Stimulated activated memory B cell treated with anti-CD40 and anti-IgM and Interleukin-4, amounts not matched to agents 10 μg/mL and 1 μg/mL and 100 μg/mL, for 72 hours (primary cell): ENCODE measurements at regions not wholly inside any gene's neighbourhood (a gene's known extent, or its start where the extent isn't known, plus 50 kb on each side); places are given as distances from the start of the nearest gene placed in this dataset.

ENCODE experiments used
- ATAC-seq: fragments of 150-1000 bp; cut with Tn5 transposase; 2 replicates; pipeline ENCODE4 v1.10.0; 2021
- H3K27ac Mint-ChIP-seq: one replicate; pipeline ENCODE4 v1.8.0; 2022; ENCODE audit warnings: mild to moderate bottlenecking, mixed read lengths
- H3K27me3 Mint-ChIP-seq: one replicate; pipeline ENCODE4 v1.8.0; 2022; ENCODE audit warnings: mixed read lengths
- H3K36me3 Mint-ChIP-seq: one replicate; pipeline ENCODE4 v1.8.0; 2022; ENCODE audit warnings: mixed read lengths
- H3K4me1 Mint-ChIP-seq: one replicate; pipeline ENCODE4 v1.8.0; 2022; ENCODE audit warnings: mixed read lengths
- H3K4me3 Mint-ChIP-seq: one replicate; pipeline ENCODE4 v1.8.0; 2022; ENCODE audit warnings: mild to moderate bottlenecking, moderate library complexity, mixed read lengths
- H3K9me3 Mint-ChIP-seq: one replicate; pipeline ENCODE4 v1.8.0; 2022; ENCODE audit warnings: mixed read lengths

- ATAC-seq = peak; percentile 49
- peak overlapping the region; percentile 45 for H3K4me3 Mint-ChIP-seq
- no peaks in the 10 kb centered on the region for H3K9me3 Mint-ChIP-seq
- no peaks in the 10 kb centered on the region for H3K36me3 Mint-ChIP-seq
- peaks cover 24% of the 10 kb centered on the region for H3K4me1 Mint-ChIP-seq
- H3K27me3 Mint-ChIP-seq = no peaks in the 10 kb centered on the region
- H3K27ac Mint-ChIP-seq = peak overlapping the region; percentile 42
These were observed 62.2 kb upstream of the ADA2 start for GRCh38 chr22:17281440-17281841.

GRCh38 chr22:17281026-17281425 lies 61.8 kb upstream of the ADA2 start:
- H3K9me3 Mint-ChIP-seq = no peaks in the 10 kb centered on the region
- H3K27ac Mint-ChIP-seq = peak overlapping the region; percentile 42
- H3K4me1 Mint-ChIP-seq = peaks cover 24% of the 10 kb centered on the region
- peak overlapping the region; percentile 45 for H3K4me3 Mint-ChIP-seq
- no peaks in the 10 kb centered on the region for H3K27me3 Mint-ChIP-seq
- H3K36me3 Mint-ChIP-seq = no peaks in the 10 kb centered on the region
- ATAC-seq = no peak

GRCh38 chr22:17272511-17272991 lies 53.3 kb upstream of the ADA2 start:
- no peaks in the 10 kb centered on the region for H3K36me3 Mint-ChIP-seq
- no peaks in the 10 kb centered on the region for H3K9me3 Mint-ChIP-seq
- no peaks in the 10 kb centered on the region for H3K27me3 Mint-ChIP-seq
- no peak for ATAC-seq
- H3K27ac Mint-ChIP-seq = peak overlapping the region; percentile 66
- H3K4me1 Mint-ChIP-seq = peaks cover 32% of the 10 kb centered on the region
- no peak overlapping the region for H3K4me3 Mint-ChIP-seq

GRCh38 chr22:17271711-17272451 lies 52.6 kb upstream of the ADA2 start:
- Mint-ChIP-seq H3K36me3 (no peaks in the 10 kb centered on the region), H3K4me3 (no peak overlapping the region), H3K27me3 (no peaks in the 10 kb centered on the region), H3K9me3 (no peaks in the 10 kb centered on the region), H3K27ac (peak overlapping the region; percentile 66), H3K4me1 (peaks cover 32% of the 10 kb centered on the region)
- ATAC-seq = no peak

- no peaks in the 10 kb centered on the region for H3K36me3 Mint-ChIP-seq
- ATAC-seq = peak; percentile 35
- H3K27me3 Mint-ChIP-seq = no peaks in the 10 kb centered on the region
- no peaks in the 10 kb centered on the region for H3K9me3 Mint-ChIP-seq
- H3K4me3 Mint-ChIP-seq = no peak overlapping the region
- H3K27ac Mint-ChIP-seq = peak overlapping the region; percentile 22
- H3K4me1 Mint-ChIP-seq = peaks cover 32% of the 10 kb centered on the region
These were observed 50.5 kb upstream of the ADA2 start for GRCh38 chr22:17269607-17270261.

GRCh38 chr22:17269224-17269606 lies 50.0 kb upstream of the ADA2 start:
- H3K36me3 Mint-ChIP-seq = no peaks in the 10 kb centered on the region
- no peaks in the 10 kb centered on the region for H3K27me3 Mint-ChIP-seq
- H3K4me3 Mint-ChIP-seq = no peak overlapping the region
- H3K27ac Mint-ChIP-seq = peak overlapping the region; percentile 22
- no peak for ATAC-seq
- H3K9me3 Mint-ChIP-seq = no peaks in the 10 kb centered on the region
- H3K4me1 Mint-ChIP-seq = peaks cover 32% of the 10 kb centered on the region
